ENCODE measurements at regions not wholly inside any gene's neighbourhood (a gene's known extent, or its start where the extent isn't known, plus 50 kb on each side); places are given as distances from the start of the nearest gene placed in this dataset.

GRCh38 chr3:29207427-29207826 is 73.4 kb upstream of the RBMS3 start:
- TF ChIP-seq CTCF (optimal IDR thresholded peaks at IDR 0.05 in 1 of 3, IDR thresholded peaks at IDR 0.05 in 1 of 3, conservative IDR thresholded peaks at IDR 0.05 in 1 of 3; ENCODE audit: extremely low read depth in 1 of 3, insufficient read depth in 2 of 3, low read length in 3 of 3) (no peak), EZH2 (IDR thresholded peaks at IDR 0.05; ENCODE audit: low read length) (no peak)

Measured in keratinocyte (primary cell).